Activated effector memory CD4-positive, alpha-beta T cell treated with anti-CD3 and anti-CD28 coated beads, Interleukin-2, amount 50 U/mL, for 16 hours (primary cell): ENCODE measurements at regions not wholly inside any gene's neighbourhood (a gene's known extent, or its start where the extent isn't known, plus 50 kb on each side); places are given as distances from the start of the nearest gene placed in this dataset.

Experiments
- DNase-seq: peaks from one replicate; pipeline ENCODE4 v3.0.0-alpha.2; 2020

DNA sequence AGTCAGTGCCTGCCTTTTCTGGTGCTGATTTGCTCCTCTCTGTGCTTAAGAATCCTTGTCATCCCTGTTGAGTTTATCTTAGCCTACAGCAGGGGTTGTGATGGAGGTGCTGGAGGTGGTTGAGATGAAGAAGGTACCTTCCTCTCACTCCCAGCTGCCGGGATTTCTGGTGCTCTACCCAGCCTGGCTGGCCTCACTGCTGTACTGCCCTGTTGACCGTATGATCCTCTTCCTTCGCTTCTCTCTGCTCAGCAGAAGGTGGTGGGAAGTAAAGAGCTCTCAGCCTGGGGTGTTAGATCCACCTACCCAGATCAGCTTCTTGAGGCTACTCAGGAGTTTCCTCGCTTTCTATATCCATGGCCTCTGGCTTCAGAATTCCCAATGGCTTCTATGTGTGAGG lies 101.0 kb upstream of the NXT1 start:
- peak; percentile 27 for DNase-seq

- DNase-seq: no peak
Measured at GRCh38 chr20:23248461-23248882, 102.1 kb upstream of the NXT1 start.

DNA sequence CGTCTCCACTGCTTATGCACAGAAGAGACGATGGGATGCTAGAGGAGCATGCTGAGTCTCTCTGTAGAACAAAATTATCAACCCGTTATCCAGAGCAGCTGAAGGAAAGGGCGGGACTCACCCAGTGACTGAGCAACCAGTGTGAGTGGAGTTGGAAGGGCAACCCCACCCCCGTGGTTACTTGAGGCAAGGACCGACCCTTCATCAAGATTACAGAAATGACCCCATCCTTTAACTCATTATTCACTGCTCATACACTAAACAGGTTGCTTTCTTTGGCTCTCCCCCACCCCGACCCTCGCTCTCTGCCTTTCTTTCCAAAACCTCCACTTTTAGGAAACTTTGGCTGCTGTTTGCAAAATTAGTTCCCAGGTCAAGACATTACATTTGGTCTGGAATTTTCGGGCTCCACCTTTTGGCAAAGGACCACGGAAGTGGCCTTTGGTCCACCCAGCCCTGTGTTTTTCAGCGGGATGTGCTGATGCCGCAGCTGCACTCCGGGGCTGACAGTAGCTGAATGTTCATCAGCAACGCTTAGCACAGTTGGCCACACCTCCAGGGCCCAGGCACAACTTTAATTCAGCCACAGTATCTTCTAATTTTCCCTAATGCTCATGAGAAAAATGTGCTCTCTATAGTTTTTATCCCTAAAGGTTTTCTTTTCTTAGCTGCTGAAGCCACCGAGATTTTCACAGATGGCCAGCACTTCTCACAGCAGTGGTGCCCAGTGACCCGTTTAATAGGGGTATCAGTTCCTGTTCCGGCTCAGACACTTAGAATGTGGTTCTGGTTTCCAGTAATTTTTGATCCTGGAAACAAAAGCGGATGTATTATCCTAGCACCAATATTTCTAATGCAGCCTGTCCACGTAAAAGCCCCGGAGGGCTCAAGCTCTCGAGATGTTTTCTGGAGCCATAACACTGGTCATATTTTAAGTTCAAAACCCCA lies 103.6 kb upstream of the NXT1 start:
- peak; percentile 16 for DNase-seq

DNA sequence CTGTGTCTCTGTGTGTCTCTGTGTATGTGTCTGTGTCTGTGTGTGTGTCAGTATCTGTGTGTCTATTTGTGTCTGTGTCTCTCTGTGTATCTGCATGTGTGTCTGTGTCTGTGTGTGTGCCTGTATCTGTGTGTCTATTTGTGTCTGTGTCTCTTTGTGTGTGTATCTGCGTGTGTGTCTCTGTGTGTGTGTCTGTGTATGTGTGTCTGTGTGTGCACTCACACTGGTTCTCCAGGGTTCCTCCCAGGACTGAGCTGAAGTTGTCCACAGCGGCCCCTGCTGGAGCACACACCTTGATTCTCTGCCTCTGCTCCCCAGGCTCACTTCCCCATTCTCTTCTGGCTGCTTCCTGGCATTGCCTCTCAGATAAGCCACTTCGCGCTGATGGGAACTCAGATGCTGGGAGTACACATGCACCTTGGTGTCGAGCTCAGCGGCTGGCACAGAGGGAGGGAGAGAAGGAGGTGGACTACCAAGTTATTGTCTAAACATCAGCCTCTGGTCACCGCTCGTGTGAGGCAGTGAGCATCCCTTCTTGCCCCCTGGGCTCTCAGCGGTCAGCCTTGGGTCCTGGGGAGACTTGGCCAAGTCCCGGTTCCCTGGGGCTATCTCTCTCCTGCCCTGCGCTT lies 104.9 kb upstream of the NXT1 start:
- DNase-seq: peak; percentile 64

GRCh38 chr20:23244916-23245552 lies 105.6 kb upstream of the NXT1 start:
- DNase-seq: peak; percentile 39

DNA sequence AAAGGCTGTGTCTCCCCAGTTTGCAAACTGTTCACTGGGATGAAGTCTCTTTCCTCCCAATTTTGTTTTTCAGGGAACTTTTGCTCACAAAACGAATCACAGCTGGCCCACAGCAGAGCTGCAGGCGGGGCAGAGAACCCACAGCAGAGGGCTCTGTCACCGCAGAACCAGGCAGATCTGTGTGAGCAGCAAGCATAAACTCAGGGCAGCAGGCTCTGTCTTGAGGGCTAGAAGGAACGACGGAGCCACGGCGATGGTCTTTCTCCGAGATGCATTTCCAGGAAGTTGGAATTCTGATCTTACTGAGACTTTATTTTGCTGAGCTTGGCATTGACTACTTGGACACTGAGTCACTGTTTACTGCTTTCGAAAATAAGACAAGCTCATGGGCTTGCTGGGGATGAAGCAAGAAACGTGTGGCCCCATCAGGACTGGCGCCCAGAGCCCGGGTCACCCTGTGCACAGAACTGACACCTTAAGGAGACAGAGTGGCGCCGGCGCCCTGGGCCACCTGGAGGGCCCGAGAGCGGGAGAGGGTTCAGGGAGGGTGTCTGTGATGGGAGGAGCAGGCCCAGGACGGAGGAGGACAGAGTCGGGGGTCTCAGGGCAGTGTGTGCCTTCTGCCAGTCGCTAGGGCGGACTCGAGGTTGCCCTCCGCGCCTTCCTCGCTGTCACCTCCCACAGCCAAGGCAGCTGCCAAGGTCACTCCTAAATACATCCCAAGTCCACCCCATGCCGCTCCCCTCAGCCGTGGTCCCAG lies 106.3 kb upstream of the NXT1 start:
- peak; percentile 42 for DNase-seq

DNA sequence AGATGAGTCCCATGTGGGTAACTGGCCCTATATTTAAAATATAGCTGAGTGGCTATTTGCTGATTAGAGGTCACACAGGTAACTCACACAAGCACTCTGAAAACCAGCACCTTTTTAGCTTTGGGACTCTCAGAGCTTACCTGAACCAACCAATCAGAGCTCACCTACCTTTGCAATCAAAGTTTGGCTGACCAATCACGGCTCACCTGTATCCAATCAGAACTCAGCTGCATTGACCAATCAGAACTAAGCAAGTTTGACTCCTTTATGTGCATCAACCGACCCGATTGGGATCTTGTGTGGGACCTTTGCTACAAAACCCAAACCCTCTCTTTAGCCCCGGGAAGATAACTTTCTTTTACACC lies 106.8 kb upstream of the NXT1 start:
- DNase-seq: no peak

DNA sequence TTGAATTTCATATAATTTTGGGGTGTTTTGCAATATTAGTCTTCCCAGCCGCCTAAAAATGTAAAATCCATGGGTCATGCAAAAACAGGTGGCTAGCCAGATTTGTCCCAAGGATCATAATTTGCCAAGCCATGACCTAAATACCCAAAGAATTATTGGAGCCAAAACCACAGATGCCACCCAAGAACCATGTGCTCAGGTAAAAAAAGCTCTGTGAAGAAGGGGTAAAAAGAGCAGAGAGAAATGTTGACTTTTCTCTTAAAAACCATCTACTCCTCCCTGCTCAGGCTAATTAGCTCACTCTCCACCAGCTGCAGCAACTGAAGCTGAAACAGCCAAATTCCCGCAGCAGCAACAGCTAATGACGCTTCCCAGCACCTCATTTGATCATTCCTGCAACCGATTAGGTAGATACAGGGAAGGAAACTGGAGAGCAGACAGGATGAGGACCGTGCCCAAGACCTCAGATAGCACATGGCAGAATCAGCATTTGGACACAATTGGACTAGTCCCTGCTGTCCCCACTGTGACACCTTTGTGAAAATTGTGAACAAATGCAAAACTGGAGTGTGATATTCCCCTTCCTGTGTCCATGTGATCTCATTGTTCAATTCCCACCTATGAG lies 107.9 kb upstream of the NXT1 start:
- DNase-seq: no peak

DNA sequence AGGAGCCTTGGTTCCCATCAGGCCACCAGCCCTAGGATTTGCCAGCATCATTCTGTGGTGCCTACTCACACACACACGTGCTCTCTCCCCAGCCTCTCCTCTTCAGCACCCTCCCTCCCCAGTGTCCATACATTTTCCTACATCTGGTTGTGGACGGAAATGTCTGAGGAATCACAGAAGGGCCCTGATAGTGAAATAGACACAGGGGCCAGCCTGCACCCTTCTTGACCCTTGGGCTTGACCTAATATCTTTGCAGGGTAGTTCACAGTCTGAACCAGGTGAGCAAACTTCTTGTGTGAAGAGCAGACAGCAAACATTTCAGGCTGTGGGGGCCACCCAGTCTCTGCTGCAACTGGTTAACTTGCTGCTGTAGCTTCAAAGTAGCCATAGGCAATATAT lies 108.5 kb upstream of the NXT1 start:
- peak; percentile 5 for DNase-seq

DNA sequence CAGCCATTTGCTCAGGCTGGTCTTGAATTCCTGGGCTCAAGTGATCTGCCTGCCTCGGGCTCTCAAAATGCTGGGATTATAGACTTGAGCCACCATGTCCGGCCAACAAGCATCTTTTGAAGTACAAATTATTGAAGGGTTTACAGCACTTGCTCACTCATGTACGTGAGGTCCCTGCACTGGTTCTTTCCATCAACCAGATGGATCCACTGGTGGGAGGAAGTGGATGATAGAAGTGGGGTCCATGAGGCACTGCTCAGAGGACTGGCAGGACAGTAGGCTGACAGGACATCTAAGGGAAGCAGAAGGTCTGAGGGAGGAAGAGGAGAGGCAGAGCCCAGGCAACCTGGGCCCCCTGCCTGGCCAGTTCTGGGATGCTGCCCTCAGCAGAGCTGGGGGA lies 109.2 kb upstream of the NXT1 start:
- DNase-seq: no peak

- DNase-seq: no peak
Measured at GRCh38 chr20:23240519-23240918, 110.1 kb upstream of the NXT1 start.

- DNase-seq: no peak
Measured at GRCh38 chr20:23237201-23237600, 113.4 kb upstream of the NXT1 start.

DNA sequence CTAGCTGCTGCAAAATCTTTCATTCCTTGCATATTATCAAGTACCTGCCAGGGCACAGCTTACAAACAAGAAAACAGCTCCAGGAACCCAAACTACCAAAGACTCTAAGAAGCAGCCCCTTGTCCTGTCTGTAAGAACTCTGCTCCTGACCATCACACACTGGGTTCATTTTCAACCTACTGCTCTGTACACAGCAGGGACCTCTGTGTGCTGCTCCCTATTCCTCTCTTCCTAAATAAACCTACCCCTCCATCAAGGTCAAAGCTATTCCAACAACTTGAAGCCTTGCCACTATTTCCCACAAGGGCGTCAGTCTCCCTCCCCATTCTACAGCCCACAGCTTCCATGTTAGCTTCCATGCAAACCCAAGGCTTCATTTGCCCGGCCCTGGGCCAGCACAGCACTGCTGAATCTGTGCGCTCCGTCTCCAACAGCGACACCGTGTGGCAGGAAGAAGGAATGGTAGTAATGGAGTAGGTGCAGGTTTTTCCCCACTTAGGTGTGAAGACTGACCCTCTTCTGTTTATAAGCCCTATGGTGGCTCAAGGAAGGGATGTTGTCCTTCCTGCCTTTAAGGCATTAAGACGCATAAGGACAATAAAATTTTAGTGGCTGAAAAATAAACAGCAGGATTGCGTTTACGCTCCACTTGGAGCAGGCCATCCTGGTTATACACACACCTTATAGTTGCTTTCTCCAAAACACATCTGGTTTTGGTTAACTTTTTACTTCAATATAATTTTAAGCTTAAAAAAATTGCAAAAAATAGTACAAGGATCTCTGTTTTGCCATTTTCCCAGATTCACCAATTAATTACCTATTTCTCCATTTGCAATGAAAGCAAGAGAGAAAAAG lies 115.2 kb upstream of the NXT1 start:
- peak; percentile 69 for DNase-seq

DNA sequence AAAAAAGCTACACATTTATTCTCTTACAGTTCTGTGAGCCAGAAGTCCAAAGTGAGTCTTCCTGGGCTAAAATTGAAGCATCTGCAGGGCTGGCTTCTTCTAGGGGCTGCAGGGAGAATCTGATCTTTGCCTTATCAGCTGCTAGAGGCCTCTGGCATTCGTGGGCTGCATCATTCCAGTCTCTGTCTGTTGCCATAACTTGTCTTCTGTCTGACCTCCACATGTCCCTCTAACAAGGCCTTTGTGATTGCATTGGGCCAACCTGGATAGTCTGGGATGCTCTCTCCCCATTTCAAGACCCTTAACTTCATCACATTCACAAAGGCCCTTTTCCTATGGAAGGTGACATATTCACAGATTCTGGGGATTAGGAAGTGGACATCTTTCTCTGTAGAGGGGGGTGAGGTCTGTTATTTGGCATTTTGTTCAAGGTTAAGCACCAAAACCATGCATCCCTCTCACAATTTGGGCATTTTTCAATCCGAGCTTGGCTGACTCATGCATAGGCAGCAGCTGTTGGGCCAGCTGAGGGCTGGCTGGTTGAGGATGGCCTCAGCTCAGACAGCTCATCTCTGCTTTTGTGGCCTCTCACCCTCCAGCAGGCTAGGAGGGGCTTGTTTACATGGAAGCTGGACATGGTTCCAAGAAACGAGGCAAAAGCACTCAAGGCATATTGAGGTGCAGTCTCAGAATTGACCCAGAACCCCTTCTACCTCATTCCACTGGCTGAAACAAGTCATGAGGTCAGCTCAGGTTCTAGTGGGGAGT lies 116.1 kb upstream of the NXT1 start:
- DNase-seq: no peak

- DNase-seq: no peak
Measured at GRCh38 chr20:23233341-23233740, 117.2 kb upstream of the NXT1 start.

GRCh38 chr20:23232679-23233308 lies 117.8 kb upstream of the NXT1 start:
- no peak for DNase-seq

DNA sequence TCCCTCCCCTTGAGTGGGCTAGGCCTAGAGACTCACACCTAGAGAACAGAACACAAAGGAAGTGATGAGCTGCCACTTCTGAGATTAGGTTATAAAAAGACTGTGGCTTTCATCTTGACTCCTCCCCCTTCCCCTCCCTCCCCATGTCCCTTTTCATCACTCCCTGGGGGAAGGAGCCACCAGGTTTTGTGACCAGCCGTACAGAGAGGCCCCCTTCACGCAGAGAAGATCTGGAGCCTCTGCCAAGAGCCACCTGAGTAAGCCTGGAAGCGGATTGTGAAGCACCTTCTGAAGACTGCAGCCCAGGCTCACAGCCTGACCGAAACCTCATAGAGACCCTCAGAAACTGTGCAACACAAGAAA lies 118.4 kb upstream of the NXT1 start:
- no peak for DNase-seq

- DNase-seq: no peak
Measured at GRCh38 chr20:23231561-23232218, 118.9 kb upstream of the NXT1 start.

GRCh38 chr20:23230766-23231385 lies 119.7 kb upstream of the NXT1 start:
- no peak for DNase-seq
